Natural killer cell treated with Interleukin-12 subunit alpha and Interleukin-12 subunit beta and Interleukin-15 and Interleukin-18, amount 100 ng/mL, for 72 hours (primary cell): ENCODE measurements at regions not wholly inside any gene's neighbourhood (a gene's known extent, or its start where the extent isn't known, plus 50 kb on each side); places are given as distances from the start of the nearest gene placed in this dataset.
A peak's percentile ranks its signal among the peaks of the same experiment; 100 is the strongest.
"Not testable (repeated sequence)": the region's sequence is repeated elsewhere in the genome, so short reads cannot be mapped to it uniquely, and the experiment has no call there.

Experiments used
- ATAC-seq, 2 donors: fragments of 150-1000 bp; cut with Tn5 transposase in 1 of 2; sonication (Bioruptor Pico), chemical (Tn5 transposase) in 1 of 2; 2 replicates each; pipeline ENCODE4 v1.10.0; 2021
- DNase-seq: peaks from one replicate; pipeline ENCODE4 v3.0.0; 2022; ENCODE audit warnings: low spot score
- H3K27ac Mint-ChIP-seq, 2 donors: 1 replicate in 1 of 2; 2 replicates in 1 of 2; pipeline ENCODE4 v1.8.0; 2022; ENCODE audit warnings: mixed read lengths in 2 of 2, mild to moderate bottlenecking in 1 of 2, moderate library complexity in 1 of 2
- H3K27me3 Mint-ChIP-seq, 2 donors: 1 replicate in 1 of 2; 2 replicates in 1 of 2; pipeline ENCODE4 v1.8.0; 2022; ENCODE audit warnings: mixed read lengths in 2 of 2
- H3K36me3 Mint-ChIP-seq: one replicate; pipeline ENCODE4 v1.8.0; 2022; ENCODE audit warnings: mixed read lengths
- H3K4me1 Mint-ChIP-seq, 2 donors: 1 replicate in 1 of 2; 2 replicates in 1 of 2; pipeline ENCODE4 v1.8.0; 2022; ENCODE audit warnings: low read depth in 2 of 2, mixed read lengths in 2 of 2, mild to moderate bottlenecking in 1 of 2
- H3K4me3 Mint-ChIP-seq: one replicate; pipeline ENCODE4 v1.8.0; 2022; ENCODE audit warnings: mixed read lengths
- H3K9me3 Mint-ChIP-seq: 2 replicates; pipeline ENCODE4 v1.8.0; 2022; ENCODE audit warnings: mixed read lengths

DNA sequence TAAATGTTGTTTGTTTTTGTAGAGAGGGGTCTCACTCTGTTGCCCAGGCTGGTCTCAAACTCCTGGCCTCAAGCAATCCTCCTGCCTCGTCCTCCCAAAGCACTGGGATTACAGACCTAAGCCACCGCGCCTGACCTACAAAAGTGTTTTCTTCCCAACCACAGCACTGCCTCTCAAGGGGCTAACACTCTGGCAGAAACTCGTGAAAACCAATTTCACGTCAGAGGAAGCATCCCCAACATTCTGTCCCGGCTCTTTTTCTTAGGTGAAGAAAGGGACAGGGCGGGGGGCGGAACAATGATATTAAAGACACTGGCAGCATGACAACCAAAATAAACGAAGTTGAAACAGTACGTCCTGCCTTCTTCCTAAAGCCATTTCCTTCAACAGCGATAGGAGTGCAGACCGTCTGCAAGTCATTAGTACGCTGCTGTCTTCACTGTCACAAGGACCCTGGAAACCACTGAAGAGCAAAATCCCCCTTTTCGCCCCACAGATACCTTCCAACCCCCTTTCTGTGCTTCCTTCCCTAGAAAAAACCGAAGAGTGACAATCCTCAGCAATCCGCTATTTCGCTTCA lies 79.5 kb upstream of the NBPF20 start:
- not testable (repeated sequence) for DNase-seq, H3K4me3 Mint-ChIP-seq, H3K27me3 Mint-ChIP-seq, H3K9me3 Mint-ChIP-seq, H3K36me3 Mint-ChIP-seq, H3K4me1 Mint-ChIP-seq, H3K27ac Mint-ChIP-seq
- peak; percentile 56 to 82 for ATAC-seq

DNA sequence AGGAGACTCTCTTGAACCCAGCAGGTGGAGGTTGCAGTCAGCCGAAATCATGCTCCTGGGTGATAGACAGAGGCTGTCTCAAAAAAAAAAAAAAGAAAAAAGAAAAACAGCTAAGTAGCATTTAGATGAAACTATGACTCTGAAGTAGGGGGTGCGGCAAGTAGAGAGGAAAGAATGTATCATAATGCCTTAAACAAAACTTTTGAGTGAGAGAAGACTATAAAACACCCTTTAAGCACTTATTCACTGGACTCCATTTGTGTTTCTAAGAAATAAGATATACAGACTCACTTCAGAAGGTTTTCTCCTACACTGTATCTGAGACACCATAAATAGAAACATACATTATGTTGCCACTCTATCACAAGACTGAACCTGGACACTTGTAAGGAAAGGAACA lies 78.9 kb upstream of the NBPF20 start:
- H3K4me3 Mint-ChIP-seq, H3K4me1 Mint-ChIP-seq, ATAC-seq, H3K27me3 Mint-ChIP-seq, H3K36me3 Mint-ChIP-seq, H3K9me3 Mint-ChIP-seq, H3K27ac Mint-ChIP-seq, DNase-seq: not testable (repeated sequence)

GRCh38 chr1:145500251-145500650 lies 74.8 kb upstream of the NBPF20 start:
- H3K9me3 Mint-ChIP-seq, H3K36me3 Mint-ChIP-seq, H3K4me3 Mint-ChIP-seq, H3K27me3 Mint-ChIP-seq, H3K27ac Mint-ChIP-seq, H3K4me1 Mint-ChIP-seq, DNase-seq: not testable (repeated sequence)
- peak in 1 of 2 donors; percentile 75 for ATAC-seq

DNA sequence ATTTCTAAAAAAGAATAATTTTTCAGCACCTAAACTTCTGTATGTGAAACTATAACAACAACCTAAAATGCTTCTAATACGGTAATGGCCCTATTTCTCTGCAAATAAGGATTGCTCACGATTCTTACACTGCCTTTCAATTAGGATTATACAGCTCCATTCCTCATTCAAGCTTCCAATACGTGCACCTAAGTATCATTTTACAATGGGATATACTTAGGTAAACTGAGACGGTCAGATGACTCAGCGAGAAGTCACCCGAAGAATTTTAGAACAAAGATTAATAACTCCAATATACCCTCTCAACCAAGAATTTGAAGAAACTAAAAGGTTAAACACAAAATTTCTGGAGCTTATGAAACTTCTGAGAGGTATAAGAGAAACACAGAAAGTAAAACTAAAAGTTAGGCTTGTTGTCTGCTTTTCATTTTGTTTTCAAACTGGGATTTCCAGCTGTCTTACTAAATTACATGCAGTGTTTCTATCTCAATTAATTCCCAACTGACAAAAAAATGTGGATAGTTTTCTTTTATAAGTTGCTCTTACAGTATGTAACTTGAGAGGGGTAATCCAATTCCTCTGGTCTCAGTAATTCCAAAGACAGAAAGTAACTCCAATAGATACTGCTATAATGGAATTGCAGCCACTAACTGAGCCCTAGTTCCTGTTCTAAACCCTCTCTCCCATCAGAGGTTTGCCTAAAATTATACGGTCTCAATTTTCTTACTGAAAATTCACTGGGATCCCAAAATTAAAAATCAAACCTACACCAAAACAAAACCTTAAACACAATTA lies 69.9 kb upstream of the NBPF20 start:
- H3K9me3 Mint-ChIP-seq, H3K4me3 Mint-ChIP-seq, H3K4me1 Mint-ChIP-seq, H3K27me3 Mint-ChIP-seq, H3K27ac Mint-ChIP-seq, DNase-seq, H3K36me3 Mint-ChIP-seq: not testable (repeated sequence)
- ATAC-seq: peak in 1 of 2 donors; percentile 48

DNA sequence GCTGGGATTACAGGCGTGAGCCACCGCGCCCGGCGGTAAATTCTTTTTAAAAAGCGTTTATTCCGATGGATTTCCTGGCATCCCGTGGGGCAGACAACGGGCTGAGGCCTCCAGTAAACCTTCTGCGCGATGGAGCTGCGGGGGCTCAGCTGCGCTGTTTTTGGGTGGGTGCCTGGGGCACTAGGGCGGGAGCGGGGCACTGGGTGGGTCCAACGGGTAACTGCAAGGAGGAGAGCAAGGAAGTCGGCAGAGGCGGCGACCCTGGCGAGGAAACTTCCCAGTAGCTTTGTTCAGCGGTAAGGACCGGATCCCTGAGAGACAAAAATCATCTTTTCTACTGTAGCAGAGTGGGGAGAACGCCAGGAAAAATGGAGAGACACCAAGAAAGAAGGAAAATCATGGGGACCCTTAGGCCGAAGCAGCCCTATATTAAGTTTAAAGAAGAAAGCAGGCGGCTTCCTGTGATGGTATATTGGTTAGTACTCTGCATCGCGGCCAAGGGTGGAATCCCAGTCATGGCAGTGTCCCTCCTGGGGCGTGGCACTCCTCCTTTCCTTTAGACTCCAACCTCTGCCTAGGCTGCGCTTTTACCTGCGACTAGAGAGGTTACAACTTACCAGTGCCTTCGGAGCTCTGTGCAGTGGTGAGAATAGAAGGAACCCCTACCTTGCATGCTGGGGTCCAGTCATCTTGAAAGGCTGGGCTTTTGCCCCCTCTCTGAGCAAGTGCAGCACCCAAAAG lies 63.0 kb upstream of the NBPF20 start:
- H3K4me3 Mint-ChIP-seq, H3K36me3 Mint-ChIP-seq, ATAC-seq, H3K9me3 Mint-ChIP-seq, DNase-seq, H3K27me3 Mint-ChIP-seq, H3K27ac Mint-ChIP-seq, H3K4me1 Mint-ChIP-seq: not testable (repeated sequence)

DNA sequence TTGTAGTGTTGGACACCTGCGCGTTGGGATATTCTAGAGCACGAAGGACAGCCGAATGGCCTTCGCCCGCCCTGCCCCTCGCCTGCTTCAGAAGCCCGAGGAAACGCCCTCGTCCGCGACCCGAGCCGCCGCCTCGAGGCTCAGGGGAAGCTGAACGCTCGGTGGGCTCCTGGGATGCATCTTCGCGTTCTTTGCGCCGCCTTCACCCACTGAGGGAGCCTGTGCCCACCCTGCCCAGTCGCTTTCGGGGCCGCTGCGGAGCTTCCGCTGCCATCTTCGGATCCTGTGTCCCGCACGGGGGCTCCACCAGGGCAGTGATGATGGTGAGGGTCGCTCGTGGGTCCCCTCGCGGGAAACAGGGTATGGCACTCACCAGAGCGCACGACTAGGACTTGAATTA lies 61.8 kb upstream of the NBPF20 start:
- H3K4me1 Mint-ChIP-seq, H3K4me3 Mint-ChIP-seq, H3K27ac Mint-ChIP-seq, H3K36me3 Mint-ChIP-seq, H3K9me3 Mint-ChIP-seq: not testable (repeated sequence)
- H3K27me3 Mint-ChIP-seq: peaks cover 9 to 10% of the 10 kb centered on the region in 2 donors
- DNase-seq (peak; percentile 50), ATAC-seq (peak in 1 of 2 donors; percentile 48)

DNA sequence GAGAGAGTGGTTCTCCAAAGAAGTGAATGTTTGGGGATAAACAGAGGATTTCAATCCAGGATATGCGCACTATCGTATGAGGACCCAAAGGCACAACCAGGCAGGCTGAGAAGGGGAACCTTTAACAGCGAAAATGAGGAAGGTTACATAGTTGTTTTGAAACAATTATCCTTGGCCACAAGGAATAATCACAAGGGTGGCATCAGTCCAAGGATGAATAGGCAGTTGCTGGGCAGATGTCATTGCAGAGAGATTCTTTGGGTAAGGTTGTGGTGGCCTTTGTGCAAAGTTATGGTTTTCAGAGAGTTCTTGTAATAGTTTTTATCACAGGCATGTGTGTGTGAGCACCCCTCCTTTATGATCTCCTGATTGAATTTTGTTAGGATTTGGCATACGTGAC lies 58.9 kb upstream of the NBPF20 start:
- DNase-seq, H3K9me3 Mint-ChIP-seq, H3K36me3 Mint-ChIP-seq, H3K4me1 Mint-ChIP-seq, H3K27me3 Mint-ChIP-seq, H3K27ac Mint-ChIP-seq, ATAC-seq, H3K4me3 Mint-ChIP-seq: not testable (repeated sequence)

GRCh38 chr1:145482214-145482860 lies 56.9 kb upstream of the NBPF20 start:
- H3K27me3 Mint-ChIP-seq, H3K27ac Mint-ChIP-seq, H3K36me3 Mint-ChIP-seq, H3K4me1 Mint-ChIP-seq, ATAC-seq, H3K9me3 Mint-ChIP-seq, H3K4me3 Mint-ChIP-seq, DNase-seq: not testable (repeated sequence)

DNA sequence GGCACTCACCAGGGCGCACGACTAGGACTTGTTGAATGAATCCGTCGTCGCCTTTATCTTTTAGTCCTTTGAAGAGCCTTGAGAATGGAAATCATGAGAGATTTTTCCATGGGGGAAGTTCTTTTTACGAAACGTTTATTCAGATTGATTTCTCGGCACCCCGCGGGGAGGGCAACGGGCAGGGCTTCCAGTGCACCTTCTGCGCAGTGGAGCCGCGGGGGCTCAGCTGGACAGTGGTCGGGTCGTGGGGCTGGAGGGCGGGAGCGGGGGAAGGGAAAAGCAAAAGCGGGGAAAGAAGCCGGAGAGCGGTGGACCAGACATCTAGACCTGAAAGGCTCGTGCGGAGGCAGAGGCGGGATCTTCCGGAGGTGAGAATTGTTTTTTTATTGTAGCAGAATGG lies 50.6 kb upstream of the NBPF20 start:
- H3K4me3 Mint-ChIP-seq: peak overlapping the region; percentile 52
- not testable (repeated sequence) for H3K27ac Mint-ChIP-seq, H3K4me1 Mint-ChIP-seq, ATAC-seq, H3K27me3 Mint-ChIP-seq, DNase-seq, H3K9me3 Mint-ChIP-seq, H3K36me3 Mint-ChIP-seq

GRCh38 chr1:145475369-145475915 lies 50.0 kb upstream of the NBPF20 start:
- Mint-ChIP-seq H3K27ac (peak overlapping the region; percentile 53 to 57), H3K4me3 (peak overlapping the region; percentile 52)
- H3K4me1 Mint-ChIP-seq, ATAC-seq, H3K9me3 Mint-ChIP-seq, DNase-seq, H3K36me3 Mint-ChIP-seq, H3K27me3 Mint-ChIP-seq: not testable (repeated sequence)
